ENCODE measurements at regions not wholly inside any gene's neighbourhood (a gene's known extent, or its start where the extent isn't known, plus 50 kb on each side); places are given as distances from the start of the nearest gene placed in this dataset.

- in situ Hi-C loops (cut with MboI; ENCODE audit: low sequenced_read_pairs), result no loop called here
- CTCF ChIA-PET, result no interaction called here
- Histone ChIP-seq H2BK5ac (ENCODE audit: low read depth, low read length, poor library complexity, severe bottlenecking) (no peak overlapping the region), H3K36me3 (ENCODE audit: control insufficient read depth, insufficient read depth, low read length) (no peaks in the 10 kb centered on the region), H2BK20ac (ENCODE audit: low read depth, low read length) (no peak overlapping the region), H3K9me3 (ENCODE audit: control insufficient read depth, insufficient read depth, low read length) (peaks cover 40% of the 10 kb centered on the region), H3K18ac (ENCODE audit: low read depth, low read length) (no peak overlapping the region), H4K20me1 (ENCODE audit: insufficient read depth, low read length) (no peaks in the 10 kb centered on the region), H3K9ac (ENCODE audit: low read depth, low read length) (no peak overlapping the region), H3K4me1 (ENCODE audit: control insufficient read depth, insufficient read depth, low read length) (no peaks in the 10 kb centered on the region), H2AFZ (replicated peaks; ENCODE audit: low read length, poor library complexity) (no peak overlapping the region), H3K56ac (ENCODE audit: extremely low read depth, insufficient read depth, low read length) (no peak overlapping the region), H2BK120ac (ENCODE audit: low read depth, low read length) (no peak overlapping the region), H3K9me1 (ENCODE audit: insufficient read depth, low read length) (no peaks in the 10 kb centered on the region), H2BK15ac (ENCODE audit: low read depth, low read length) (no peak overlapping the region), H4K91ac (ENCODE audit: insufficient read depth, low read depth, low read length) (no peak overlapping the region), H3K23ac (ENCODE audit: low read depth, low read length) (no peak overlapping the region), H3K4me3 (ENCODE audit: insufficient read depth, low read depth, low read length) (no peak overlapping the region), H2AK5ac (ENCODE audit: low read depth, low read length) (no peak overlapping the region), H4K5ac (ENCODE audit: low read depth, low read length) (no peak overlapping the region), H3K4ac (ENCODE audit: low read depth, low read length) (no peak overlapping the region), H3K14ac (replicated peaks; ENCODE audit: low read depth, low read length) (no peak overlapping the region), H3K27me3 (ENCODE audit: control insufficient read depth, insufficient read depth, low read length) (no peaks in the 10 kb centered on the region), H3K27ac (ENCODE audit: insufficient read depth, low read length) (no peak overlapping the region), H2AK9ac (replicated peaks; ENCODE audit: low read depth, low read length, poor library complexity) (no peak overlapping the region), H3K4me2 (ENCODE audit: low read depth, low read length) (no peak overlapping the region), H3K79me1 (ENCODE audit: low read depth in 1 of 2, low read length in 2 of 2) (no peaks in the 10 kb centered on the region), H4K8ac (ENCODE audit: low read depth in 2 of 2, low read length in 2 of 2) (no peak overlapping the region)
- POLR2A ChIA-PET (ENCODE audit: unreplicated experiment), result no interaction called here
- no TSS peak for BruUV-seq (replicated peaks)
- ATAC-seq (ENCODE audit: low read depth) (no peak), DNase-seq (no peak)
- dilution Hi-C loops (cut with HindIII; ENCODE audit: low sequenced_read_pairs, unreplicated experiment), result no loop called here
- TF ChIP-seq USF2 (IDR thresholded peaks at IDR 0.05; ENCODE audit: low read depth, low read length) (no peak), FOS (IDR thresholded peaks at IDR 0.05; ENCODE audit: low read depth, low read length) (no peak), POLR2A (IDR thresholded peaks at IDR 0.05; ENCODE audit: low read depth, low read length) (no peak), SMC3 (IDR thresholded peaks at IDR 0.05; ENCODE audit: low read depth, low read length) (no peak), CTCF (conservative IDR thresholded peaks at IDR 0.05; ENCODE audit: low read depth, low read length) (no peak), RAD21 (IDR thresholded peaks at IDR 0.05; ENCODE audit: low read length) (no peak), BHLHE40 (IDR thresholded peaks at IDR 0.05; ENCODE audit: low read depth, low read length) (no peak), ELK1 (IDR thresholded peaks at IDR 0.05; ENCODE audit: borderline replicate concordance, low read depth, low read length) (no peak), RFX5 (IDR thresholded peaks at IDR 0.05; ENCODE audit: low read depth, low read length) (no peak), MXI1 (IDR thresholded peaks at IDR 0.05; ENCODE audit: borderline replicate concordance, low read depth, low read length) (no peak), NFE2L2 (IDR thresholded peaks at IDR 0.05; ENCODE audit: low read depth, low read length) (no peak), MAZ (IDR thresholded peaks at IDR 0.05; ENCODE audit: borderline replicate concordance, low read depth, low read length) (no peak), CEBPB (IDR thresholded peaks at IDR 0.05; ENCODE audit: low read depth, low read length) (no peak), CHD1 (IDR thresholded peaks at IDR 0.05; ENCODE audit: low read depth, low read length) (no peak), RCOR1 (IDR thresholded peaks at IDR 0.05; ENCODE audit: insufficient replicate concordance, low read length) (no peak), MAFK (IDR thresholded peaks at IDR 0.05; ENCODE audit: low read depth, low read length) (no peak)
- 90% methylated on average over 3 of the region's 10 CpGs; no CpG with 5 or more reads in 1 of the 2 experiments for WGBS, 2 experiments (ENCODE audit: extremely low coverage in 2 of 2, insufficient read length in 1 of 2)
- intact Hi-C loops (cut with micrococcal nuclease), result no loop called here
Measured at GRCh38 chr2:2892378-2892777, 485.2 kb downstream of the EIPR1 start.
